ENCODE measurements at regions not wholly inside any gene's neighbourhood (a gene's known extent, or its start where the extent isn't known, plus 50 kb on each side); places are given as distances from the start of the nearest gene placed in this dataset.

GRCh38 chr4:4922441-4922840 lies 63.0 kb downstream of the MSX1 start:
- H3K27ac Mint-ChIP-seq (ENCODE audit: unreplicated experiment), result no peak overlapping the region
- ChIA-PET POLR2A (no interaction called here), CTCF (no interaction called here)
- no peak for DNase-seq
- H3K9me3 Mint-ChIP-seq (ENCODE audit: unreplicated experiment), result peaks cover 8% of the 10 kb centered on the region
- H3K36me3 Mint-ChIP-seq (ENCODE audit: insufficient read depth, unreplicated experiment), result no peaks in the 10 kb centered on the region
- no peak for TF ChIP-seq CTCF (IDR thresholded peaks at IDR 0.05; ENCODE audit: insufficient read depth in 1 of 2, low read depth in 1 of 2, low read length in 1 of 2, severe bottlenecking in 1 of 2, unreplicated experiment in 1 of 2)
- no peak overlapping the region for H3K4me3 ChIP-seq (ENCODE audit: low read depth, low read length)
- no peak overlapping the region for H3K4me3 Mint-ChIP-seq (ENCODE audit: unreplicated experiment)
- H3K36me3 ChIP-seq (ENCODE audit: control insufficient read depth, insufficient read depth, low read length), result no peaks in the 10 kb centered on the region
- H3K4me1 Mint-ChIP-seq (ENCODE audit: low read depth, unreplicated experiment), result no peaks in the 10 kb centered on the region
- BruUV-seq (replicated peaks), result no TSS peak
- no peaks in the 10 kb centered on the region for H3K27me3 ChIP-seq (replicated peaks; ENCODE audit: control insufficient read depth, insufficient read depth, low read length)
- peaks cover 12% of the 10 kb centered on the region for H3K27me3 Mint-ChIP-seq (ENCODE audit: insufficient read depth, unreplicated experiment)
- intact Hi-C loops (cut with micrococcal nuclease; ENCODE audit: unreplicated experiment), result no loop called here
- H3K4me1 ChIP-seq, result no peaks in the 10 kb centered on the region
- no peaks in the 10 kb centered on the region for H3K9me3 ChIP-seq

GRCh38 chr4:4923201-4923600 lies 63.7 kb downstream of the MSX1 start:
- no peak for TF ChIP-seq CTCF (IDR thresholded peaks at IDR 0.05; ENCODE audit: insufficient read depth in 1 of 2, low read depth in 1 of 2, low read length in 1 of 2, severe bottlenecking in 1 of 2, unreplicated experiment in 1 of 2)
- Histone ChIP-seq H3K4me1 (no peaks in the 10 kb centered on the region), H3K27me3 (replicated peaks; ENCODE audit: control insufficient read depth, insufficient read depth, low read length) (no peaks in the 10 kb centered on the region), H3K4me3 (ENCODE audit: low read depth, low read length) (no peak overlapping the region), H3K36me3 (ENCODE audit: control insufficient read depth, insufficient read depth, low read length) (no peaks in the 10 kb centered on the region), H3K9me3 (no peaks in the 10 kb centered on the region)
- DNase-seq, result no peak
- Mint-ChIP-seq H3K27ac (ENCODE audit: unreplicated experiment) (no peak overlapping the region), H3K36me3 (ENCODE audit: insufficient read depth, unreplicated experiment) (no peaks in the 10 kb centered on the region), H3K9me3 (ENCODE audit: unreplicated experiment) (peaks cover 7% of the 10 kb centered on the region), H3K27me3 (ENCODE audit: insufficient read depth, unreplicated experiment) (peaks cover 15% of the 10 kb centered on the region), H3K4me1 (ENCODE audit: low read depth, unreplicated experiment) (no peaks in the 10 kb centered on the region), H3K4me3 (ENCODE audit: unreplicated experiment) (no peak overlapping the region)
- POLR2A ChIA-PET, result no interaction called here
- CTCF ChIA-PET, result no interaction called here
- BruUV-seq (replicated peaks), result no TSS peak
- intact Hi-C loops (cut with micrococcal nuclease; ENCODE audit: unreplicated experiment), result no loop called here

- H3K4me1 ChIP-seq, result no peaks in the 10 kb centered on the region
- Mint-ChIP-seq H3K4me1 (ENCODE audit: low read depth, unreplicated experiment) (no peaks in the 10 kb centered on the region), H3K36me3 (ENCODE audit: insufficient read depth, unreplicated experiment) (no peaks in the 10 kb centered on the region), H3K27me3 (ENCODE audit: insufficient read depth, unreplicated experiment) (peaks cover 11% of the 10 kb centered on the region), H3K27ac (ENCODE audit: unreplicated experiment) (no peak overlapping the region), H3K9me3 (ENCODE audit: unreplicated experiment) (peaks cover 7% of the 10 kb centered on the region), H3K4me3 (ENCODE audit: unreplicated experiment) (no peak overlapping the region)
- ChIA-PET CTCF (no interaction called here), POLR2A (no interaction called here)
- H3K9me3 ChIP-seq, result no peaks in the 10 kb centered on the region
- BruUV-seq (replicated peaks), result no TSS peak
- intact Hi-C loops (cut with micrococcal nuclease; ENCODE audit: unreplicated experiment), result no loop called here
- no peak overlapping the region for H3K4me3 ChIP-seq (ENCODE audit: low read depth, low read length)
- H3K36me3 ChIP-seq (ENCODE audit: control insufficient read depth, insufficient read depth, low read length), result no peaks in the 10 kb centered on the region
- no peak for TF ChIP-seq CTCF (IDR thresholded peaks at IDR 0.05; ENCODE audit: insufficient read depth in 1 of 2, low read depth in 1 of 2, low read length in 1 of 2, severe bottlenecking in 1 of 2, unreplicated experiment in 1 of 2)
- DNase-seq, result no peak
- no peaks in the 10 kb centered on the region for H3K27me3 ChIP-seq (replicated peaks; ENCODE audit: control insufficient read depth, insufficient read depth, low read length)
Measured at GRCh38 chr4:4930677-4931076, 71.2 kb downstream of the MSX1 start.
